ENCODE measurements at regions not wholly inside any gene's neighbourhood (a gene's known extent, or its start where the extent isn't known, plus 50 kb on each side); places are given as distances from the start of the nearest gene placed in this dataset.

DNA sequence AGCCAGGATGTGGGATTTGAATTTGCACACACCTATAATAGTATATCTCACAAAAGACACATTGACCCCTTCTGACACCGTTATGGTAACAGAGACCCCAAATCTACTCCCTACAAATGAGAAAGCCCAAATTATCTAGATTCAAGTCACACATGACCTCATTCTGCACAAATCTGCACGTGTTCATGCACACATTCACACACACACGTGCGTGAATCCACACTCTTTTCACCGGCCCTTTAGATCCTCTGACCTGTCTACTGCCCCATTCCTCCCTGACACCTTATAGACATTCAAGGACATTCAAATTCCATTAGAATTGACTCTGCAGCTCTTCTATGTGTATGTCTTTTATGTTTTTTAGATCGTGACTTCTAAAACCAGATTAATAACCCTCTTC is 627.8 kb upstream of the ID2 start:
- no peak for DNase-seq
- Histone ChIP-seq H3K4me3 (no peak overlapping the region), H3K4me1 (no peaks in the 10 kb centered on the region), H3K36me3 (no peaks in the 10 kb centered on the region), H3K27me3 (no peaks in the 10 kb centered on the region), H3K9me3 (no peaks in the 10 kb centered on the region), H3K27ac (no peak overlapping the region)
- TF ChIP-seq, protein P1, sequence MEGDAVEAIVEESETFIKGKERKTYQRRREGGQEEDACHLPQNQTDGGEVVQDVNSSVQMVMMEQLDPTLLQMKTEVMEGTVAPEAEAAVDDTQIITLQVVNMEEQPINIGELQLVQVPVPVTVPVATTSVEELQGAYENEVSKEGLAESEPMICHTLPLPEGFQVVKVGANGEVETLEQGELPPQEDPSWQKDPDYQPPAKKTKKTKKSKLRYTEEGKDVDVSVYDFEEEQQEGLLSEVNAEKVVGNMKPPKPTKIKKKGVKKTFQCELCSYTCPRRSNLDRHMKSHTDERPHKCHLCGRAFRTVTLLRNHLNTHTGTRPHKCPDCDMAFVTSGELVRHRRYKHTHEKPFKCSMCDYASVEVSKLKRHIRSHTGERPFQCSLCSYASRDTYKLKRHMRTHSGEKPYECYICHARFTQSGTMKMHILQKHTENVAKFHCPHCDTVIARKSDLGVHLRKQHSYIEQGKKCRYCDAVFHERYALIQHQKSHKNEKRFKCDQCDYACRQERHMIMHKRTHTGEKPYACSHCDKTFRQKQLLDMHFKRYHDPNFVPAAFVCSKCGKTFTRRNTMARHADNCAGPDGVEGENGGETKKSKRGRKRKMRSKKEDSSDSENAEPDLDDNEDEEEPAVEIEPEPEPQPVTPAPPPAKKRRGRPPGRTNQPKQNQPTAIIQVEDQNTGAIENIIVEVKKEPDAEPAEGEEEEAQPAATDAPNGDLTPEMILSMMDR (IDR thresholded peaks at IDR 0.05), result no peak
- no peak for TF ChIP-seq EP300 (IDR thresholded peaks at IDR 0.05; ENCODE audit: low read depth)
- TF ChIP-seq POLR2AphosphoS5 (IDR thresholded peaks at IDR 0.05), result no peak
- TF ChIP-seq POLR2A (IDR thresholded peaks at IDR 0.05), result no peak
- in situ Hi-C loops (cut with MboI; ENCODE audit: low pct_ligation_motif_present in 1 of 4, low pct_unique_long_range_greater_than_20kb in 1 of 4, low sequenced_read_pairs in 3 of 4), result no loop called here
- intact Hi-C loops (cut with DNase I; ENCODE audit: low total_unique reads), result no loop called here
- 89 to 92% methylated on average over 6 of the region's 6 CpGs for WGBS, 2 donors (ENCODE audit: low coverage in 1 of 2)

DNA sequence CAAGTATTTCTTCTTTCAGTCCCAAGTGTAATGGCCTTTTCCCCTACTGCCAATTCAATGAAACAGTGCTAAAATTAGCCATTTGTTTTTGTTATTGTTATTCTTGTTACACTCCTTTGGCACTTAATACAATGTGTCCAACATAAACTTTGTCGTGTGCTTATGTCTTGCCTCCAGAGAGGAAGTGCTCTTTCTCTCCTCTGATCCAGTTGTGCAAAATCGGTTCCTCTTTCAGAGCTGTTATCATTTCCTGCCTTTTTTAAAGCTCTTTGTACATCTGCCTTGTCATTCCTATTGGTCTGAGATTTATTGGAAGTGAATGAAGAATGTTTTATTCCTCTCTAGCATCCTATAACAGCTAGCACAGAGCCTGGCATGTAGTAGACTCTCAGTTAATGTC is 623.2 kb upstream of the ID2 start:
- H3K4me3 ChIP-seq, result no peak overlapping the region
- TF ChIP-seq POLR2A (IDR thresholded peaks at IDR 0.05), result no peak
- no peak for TF ChIP-seq POLR2AphosphoS5 (IDR thresholded peaks at IDR 0.05)
- no peak for TF ChIP-seq EP300 (IDR thresholded peaks at IDR 0.05; ENCODE audit: low read depth)
- TF ChIP-seq, protein P1 (IDR thresholded peaks at IDR 0.05), result no peak
- intact Hi-C loops (cut with DNase I; ENCODE audit: low total_unique reads), result loop anchor here (5.0 kb wide), 1 partner anchor 324 kb away; no protein-coding TSS in a partner anchor

DNA sequence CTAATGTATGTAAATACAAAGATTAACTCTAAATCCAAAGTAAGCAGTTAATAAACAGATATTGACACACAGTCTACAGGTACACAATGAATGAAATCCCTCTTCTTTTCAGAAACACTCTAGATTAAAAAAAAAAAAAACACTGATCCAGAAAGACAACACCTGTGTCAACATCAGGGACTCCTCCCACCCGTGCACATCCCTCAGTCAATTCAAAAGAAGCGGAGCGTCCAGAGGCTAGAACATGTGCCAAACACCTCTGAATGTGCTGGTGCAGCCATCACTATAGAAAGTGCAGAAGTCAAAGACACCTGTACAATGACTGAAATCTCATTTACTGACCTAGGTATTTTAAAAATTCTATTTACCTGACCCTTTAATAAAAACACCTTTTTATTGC is 622.6 kb upstream of the ID2 start:
- no peaks in the 10 kb centered on the region for H3K9me3 ChIP-seq
- no peaks in the 10 kb centered on the region for H3K4me1 ChIP-seq
- intact Hi-C loops (cut with DNase I; ENCODE audit: low total_unique reads), result loop anchor here (5.0 kb wide), 1 partner anchor 323 kb away; no protein-coding TSS in a partner anchor
- H3K36me3 ChIP-seq, result no peaks in the 10 kb centered on the region
- no peak overlapping the region for H3K4me3 ChIP-seq
- H3K27me3 ChIP-seq, result no peaks in the 10 kb centered on the region
- 76 to 77% methylated on average over 3 of the region's 3 CpGs for WGBS, 2 donors (ENCODE audit: low coverage in 1 of 2)
- H3K27ac ChIP-seq, result no peak overlapping the region
- no peak for DNase-seq
- TF ChIP-seq EP300 (IDR thresholded peaks at IDR 0.05; ENCODE audit: low read depth) (no peak), POLR2AphosphoS5 (IDR thresholded peaks at IDR 0.05) (no peak), POLR2A (IDR thresholded peaks at IDR 0.05) (no peak)
- TF ChIP-seq, protein P1 (IDR thresholded peaks at IDR 0.05), result no peak
- in situ Hi-C loops (cut with MboI; ENCODE audit: low pct_ligation_motif_present in 1 of 4, low pct_unique_long_range_greater_than_20kb in 1 of 4, low sequenced_read_pairs in 3 of 4), result no loop called here

More for the DNA sequence above, 623.2 kb upstream of the ID2 start:
- H3K27ac ChIP-seq, result no peak overlapping the region
- H3K27me3 ChIP-seq, result no peaks in the 10 kb centered on the region
- in situ Hi-C loops (cut with MboI; ENCODE audit: low pct_ligation_motif_present in 1 of 4, low pct_unique_long_range_greater_than_20kb in 1 of 4, low sequenced_read_pairs in 3 of 4), result no loop called here
- whole genome bisulfite sequencing, 2 donors (ENCODE audit: low coverage in 1 of 2), result 40 to 54% methylated on average over 2 of the region's 2 CpGs
- H3K9me3 ChIP-seq, result no peaks in the 10 kb centered on the region
- no peak for DNase-seq
- no peaks in the 10 kb centered on the region for H3K36me3 ChIP-seq
- no peaks in the 10 kb centered on the region for H3K4me1 ChIP-seq

DNA sequence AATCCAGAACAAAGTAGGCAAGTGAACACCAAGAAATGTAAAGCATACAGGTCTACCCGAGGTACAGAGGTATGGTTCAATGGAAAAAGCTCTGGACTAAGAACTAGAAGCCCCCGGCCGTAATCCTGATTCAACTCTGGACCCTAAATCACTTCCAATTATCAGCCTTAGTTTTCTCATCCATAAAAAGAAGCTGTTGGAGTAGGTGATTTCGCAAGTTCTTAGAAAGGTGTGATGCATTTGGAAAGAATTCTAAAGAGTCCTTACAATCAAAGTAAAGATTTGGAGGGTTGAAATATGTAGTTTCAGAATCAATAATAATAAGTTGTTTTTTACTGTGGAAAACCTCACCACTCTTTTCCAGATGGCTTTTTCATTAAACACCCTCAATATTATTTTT is 622.1 kb upstream of the ID2 start:
- TF ChIP-seq, protein P1 (IDR thresholded peaks at IDR 0.05), result no peak
- TF ChIP-seq EP300 (IDR thresholded peaks at IDR 0.05; ENCODE audit: low read depth) (no peak), POLR2AphosphoS5 (IDR thresholded peaks at IDR 0.05) (no peak), POLR2A (IDR thresholded peaks at IDR 0.05) (no peak)
- Histone ChIP-seq H3K36me3 (no peaks in the 10 kb centered on the region), H3K9me3 (no peaks in the 10 kb centered on the region), H3K27me3 (no peaks in the 10 kb centered on the region), H3K4me1 (no peaks in the 10 kb centered on the region), H3K27ac (no peak overlapping the region), H3K4me3 (no peak overlapping the region)
- intact Hi-C loops (cut with DNase I; ENCODE audit: low total_unique reads) (loop anchor here (5.0 kb wide), 1 partner anchor 323 kb away; no protein-coding TSS in a partner anchor), in situ Hi-C loops (cut with MboI; ENCODE audit: low pct_ligation_motif_present in 1 of 4, low pct_unique_long_range_greater_than_20kb in 1 of 4, low sequenced_read_pairs in 3 of 4) (no loop called here)
- DNase-seq, result no peak
- WGBS, 2 donors (ENCODE audit: low coverage in 1 of 2), result 79 to 80% methylated on average over 2 to 4 of the region's 4 CpGs
